Esophagus muscularis mucosa (tissue), 4 donors: ENCODE measurements at regions not wholly inside any gene's neighbourhood (a gene's known extent, or its start where the extent isn't known, plus 50 kb on each side); places are given as distances from the start of the nearest gene placed in this dataset.

Experiments used
- DNase-seq: peaks from one replicate; pipeline ENCODE4 v3.0.0-alpha.2; 2017; ENCODE audit errors: extremely low spot score
- H3K27ac ChIP-seq, 4 donors: fragments of 200-600 bp; sonication (generic); replicated peaks in 1 of 4; 1 replicate in 3 of 4; 2 replicates in 1 of 4; pipeline ENCODE4 v1.5.1; 2016 to 2019; ENCODE audit warnings: mild to moderate bottlenecking in 1 of 4
- H3K27me3 ChIP-seq, 4 donors: fragments of 200-600 bp; sonication (generic); one replicate each; pipeline versions ENCODE4 v1.5.1 to v1.6.0; 2016 to 2019
- H3K36me3 ChIP-seq, 4 donors: fragments of 200-600 bp; sonication (generic); one replicate each; pipeline ENCODE4 v1.5.1; 2016 to 2019
- H3K4me1 ChIP-seq, 4 donors: fragments of 200-600 bp; sonication (generic); one replicate each; pipeline ENCODE4 v1.5.1; 2016 to 2019
- H3K4me3 ChIP-seq, 4 donors: fragments of 200-600 bp; sonication (generic); 1 replicate in 2 of 4; 2 replicates in 2 of 4; pipeline ENCODE4 v1.5.1; 2016 to 2019; ENCODE audit warnings: mild to moderate bottlenecking in 4 of 4, moderate library complexity in 1 of 4
- H3K9me3 ChIP-seq, 4 donors: fragments of 200-600 bp; sonication (generic); 1 replicate in 3 of 4; 2 replicates in 1 of 4; pipeline ENCODE4 v1.5.1; 2016 to 2019
- CTCF ChIP-seq, 3 experiments: fragments of 200-600 bp in 2 of 3; fragments of 450-650 bp in 1 of 3; sonication (generic) in 2 of 3; IDR thresholded peaks; one replicate each; pipeline ENCODE4 v1.5.1; 2017 to 2019; ENCODE audit warnings: antibody characterized with exemption in 3 of 3, mild to moderate bottlenecking in 2 of 3, moderate library complexity in 1 of 3
- EP300 ChIP-seq: sonication (generic); formaldehyde crosslinking; IDR thresholded peaks from one replicate; pipeline ENCODE4 v1.6.1; 2017; ENCODE audit warnings: antibody characterized with exemption
- POLR2A ChIP-seq: fragments of 450-650 bp; IDR thresholded peaks from one replicate; pipeline ENCODE4 v1.6.1; 2017; ENCODE audit warnings: antibody characterized with exemption, moderate library complexity, mild to moderate bottlenecking, low read depth
- POLR2AphosphoS5 ChIP-seq, 2 donors: sonication (generic); formaldehyde crosslinking; IDR thresholded peaks; one replicate each; pipeline ENCODE4 v1.6.1; 2017; ENCODE audit warnings: antibody characterized with exemption in 2 of 2
- WGBS: methylation state at CpG from one replicate; pipeline ENCODE4 v1.1.5; 2018; 5-methylcytosine and 5-hydroxymethylcytosine counted together
- intact Hi-C: fragments of 100-400 bp; cut with DNase I; formaldehyde crosslinking; loops from one replicate; pipeline ENCODE4 v1.15.1; 2023

- no peaks in the 10 kb centered on the region for H3K36me3 ChIP-seq
- no peak for DNase-seq
- H3K4me3 ChIP-seq = no peak overlapping the region
- peaks cover 0 to 11% (median 3%) of the 10 kb centered on the region in 4 donors for H3K9me3 ChIP-seq
- WGBS = 72% methylated on average over 1 of the region's 1 CpG
- peaks cover 0 to 9% (median 0%) of the 10 kb centered on the region in 4 donors for H3K27me3 ChIP-seq
- intact Hi-C loops = no loop called here
- TF ChIP-seq CTCF (IDR thresholded peaks at IDR 0.05) = no peak
- no peak for TF ChIP-seq EP300
- TF ChIP-seq POLR2AphosphoS5 (IDR thresholded peaks at IDR 0.05) = no peak
- no peak for TF ChIP-seq POLR2A
- no peak overlapping the region for H3K27ac ChIP-seq
- no peaks in the 10 kb centered on the region for H3K4me1 ChIP-seq
These were observed 663.7 kb downstream of the GRXCR1 start for GRCh38 chr4:43556262-43556661.

- no peak overlapping the region for H3K27ac ChIP-seq
- H3K4me1 ChIP-seq = no peaks in the 10 kb centered on the region
- H3K27me3 ChIP-seq = peaks cover 0 to 9% (median 0%) of the 10 kb centered on the region in 4 donors
- intact Hi-C loops = no loop called here
- peaks cover 0 to 4% (median 0%) of the 10 kb centered on the region in 4 donors for H3K9me3 ChIP-seq
- H3K4me3 ChIP-seq = no peak overlapping the region
- 85% methylated on average over 1 of the region's 1 CpG for WGBS
- H3K36me3 ChIP-seq = no peaks in the 10 kb centered on the region
- no peak for TF ChIP-seq POLR2A
- no peak for TF ChIP-seq EP300
- TF ChIP-seq POLR2AphosphoS5 (IDR thresholded peaks at IDR 0.05) = no peak
- TF ChIP-seq CTCF (IDR thresholded peaks at IDR 0.05) = no peak
- DNase-seq = no peak
These were observed 667.5 kb downstream of the GRXCR1 start for GRCh38 chr4:43560047-43560446.

- TF ChIP-seq POLR2A (no peak), POLR2AphosphoS5 (IDR thresholded peaks at IDR 0.05) (no peak)
- Histone ChIP-seq H3K27me3 (no peaks in the 10 kb centered on the region), H3K36me3 (no peaks in the 10 kb centered on the region), H3K27ac (no peak overlapping the region), H3K4me1 (no peaks in the 10 kb centered on the region), H3K9me3 (no peaks in the 10 kb centered on the region), H3K4me3 (no peak overlapping the region)
- no peak for DNase-seq
- intact Hi-C loops = no loop called here
- WGBS = 32% methylated on average over 1 of the region's 1 CpG
These were observed 671.6 kb downstream of the GRXCR1 start for GRCh38 chr4:43564107-43564506.

- H3K9me3 ChIP-seq = no peaks in the 10 kb centered on the region
- H3K36me3 ChIP-seq = no peaks in the 10 kb centered on the region
- no peaks in the 10 kb centered on the region for H3K4me1 ChIP-seq
- no peak for DNase-seq
- TF ChIP-seq POLR2AphosphoS5 (IDR thresholded peaks at IDR 0.05) (no peak), CTCF (IDR thresholded peaks at IDR 0.05) (no peak), POLR2A (no peak), EP300 (no peak)
- no peaks in the 10 kb centered on the region for H3K27me3 ChIP-seq
- no peak overlapping the region for H3K4me3 ChIP-seq
- intact Hi-C loops = no loop called here
- H3K27ac ChIP-seq = no peak overlapping the region
These were observed 672.1 kb downstream of the GRXCR1 start for GRCh38 chr4:43564591-43564990.

- WGBS = 86% methylated on average over 2 of the region's 2 CpGs
These were observed 675.1 kb downstream of the GRXCR1 start for GRCh38 chr4:43567644-43568043.

More at GRCh38 chr4:43567644-43568043, 675.1 kb downstream of the GRXCR1 start:
- no peaks in the 10 kb centered on the region for H3K4me1 ChIP-seq
- H3K36me3 ChIP-seq = no peaks in the 10 kb centered on the region
- no peak for TF ChIP-seq POLR2A
- no peak for TF ChIP-seq CTCF (IDR thresholded peaks at IDR 0.05)
- TF ChIP-seq EP300 = no peak
- TF ChIP-seq POLR2AphosphoS5 (IDR thresholded peaks at IDR 0.05) = no peak
- H3K9me3 ChIP-seq = no peaks in the 10 kb centered on the region
- no peaks in the 10 kb centered on the region for H3K27me3 ChIP-seq
- no peak for DNase-seq
- H3K4me3 ChIP-seq = no peak overlapping the region
- no peak overlapping the region for H3K27ac ChIP-seq
- intact Hi-C loops = no loop called here
